ENCODE measurements at regions not wholly inside any gene's neighbourhood (a gene's known extent, or its start where the extent isn't known, plus 50 kb on each side); places are given as distances from the start of the nearest gene placed in this dataset.

DNA sequence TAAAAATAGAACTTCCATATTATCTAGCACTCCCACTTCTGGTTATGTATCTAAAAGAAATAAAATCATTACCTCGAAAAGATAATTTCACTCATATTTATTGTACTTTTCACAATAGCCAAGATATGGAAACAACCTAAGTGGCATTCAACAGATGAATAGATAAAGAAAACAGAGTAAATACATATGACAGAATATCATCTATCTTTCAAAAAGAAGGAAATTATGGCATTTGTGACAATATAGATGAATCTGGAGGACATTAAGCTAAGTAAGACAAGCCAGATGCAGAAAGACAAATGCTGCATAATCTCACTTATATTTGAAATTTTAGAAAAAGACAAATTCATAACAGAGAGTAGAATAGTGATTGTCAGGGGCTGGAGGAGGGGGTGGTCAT lies 590.0 kb upstream of the ANO3 start:
- TF ChIP-seq, protein P1, sequence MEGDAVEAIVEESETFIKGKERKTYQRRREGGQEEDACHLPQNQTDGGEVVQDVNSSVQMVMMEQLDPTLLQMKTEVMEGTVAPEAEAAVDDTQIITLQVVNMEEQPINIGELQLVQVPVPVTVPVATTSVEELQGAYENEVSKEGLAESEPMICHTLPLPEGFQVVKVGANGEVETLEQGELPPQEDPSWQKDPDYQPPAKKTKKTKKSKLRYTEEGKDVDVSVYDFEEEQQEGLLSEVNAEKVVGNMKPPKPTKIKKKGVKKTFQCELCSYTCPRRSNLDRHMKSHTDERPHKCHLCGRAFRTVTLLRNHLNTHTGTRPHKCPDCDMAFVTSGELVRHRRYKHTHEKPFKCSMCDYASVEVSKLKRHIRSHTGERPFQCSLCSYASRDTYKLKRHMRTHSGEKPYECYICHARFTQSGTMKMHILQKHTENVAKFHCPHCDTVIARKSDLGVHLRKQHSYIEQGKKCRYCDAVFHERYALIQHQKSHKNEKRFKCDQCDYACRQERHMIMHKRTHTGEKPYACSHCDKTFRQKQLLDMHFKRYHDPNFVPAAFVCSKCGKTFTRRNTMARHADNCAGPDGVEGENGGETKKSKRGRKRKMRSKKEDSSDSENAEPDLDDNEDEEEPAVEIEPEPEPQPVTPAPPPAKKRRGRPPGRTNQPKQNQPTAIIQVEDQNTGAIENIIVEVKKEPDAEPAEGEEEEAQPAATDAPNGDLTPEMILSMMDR (conservative IDR thresholded peaks at IDR 0.05; ENCODE audit: low read depth, low read length): no peak
- TF ChIP-seq EZH2 (IDR thresholded peaks at IDR 0.05; ENCODE audit: borderline replicate concordance, low read depth, low read length, poor library complexity, severe bottlenecking): no peak
